GM18861 (cell line): ENCODE measurements at regions not wholly inside any gene's neighbourhood (a gene's known extent, or its start where the extent isn't known, plus 50 kb on each side); places are given as distances from the start of the nearest gene placed in this dataset.
"Not testable (repeated sequence)": the region's sequence is repeated elsewhere in the genome, so short reads cannot be mapped to it uniquely, and the experiment has no call there.

ENCODE experiments used
- ATAC-seq: cut with Tn5 transposase; IDR thresholded peaks from one replicate; pipeline ENCODE4 v1.9.1; 2021; ENCODE audit not compliant: unreplicated experiment

DNA sequence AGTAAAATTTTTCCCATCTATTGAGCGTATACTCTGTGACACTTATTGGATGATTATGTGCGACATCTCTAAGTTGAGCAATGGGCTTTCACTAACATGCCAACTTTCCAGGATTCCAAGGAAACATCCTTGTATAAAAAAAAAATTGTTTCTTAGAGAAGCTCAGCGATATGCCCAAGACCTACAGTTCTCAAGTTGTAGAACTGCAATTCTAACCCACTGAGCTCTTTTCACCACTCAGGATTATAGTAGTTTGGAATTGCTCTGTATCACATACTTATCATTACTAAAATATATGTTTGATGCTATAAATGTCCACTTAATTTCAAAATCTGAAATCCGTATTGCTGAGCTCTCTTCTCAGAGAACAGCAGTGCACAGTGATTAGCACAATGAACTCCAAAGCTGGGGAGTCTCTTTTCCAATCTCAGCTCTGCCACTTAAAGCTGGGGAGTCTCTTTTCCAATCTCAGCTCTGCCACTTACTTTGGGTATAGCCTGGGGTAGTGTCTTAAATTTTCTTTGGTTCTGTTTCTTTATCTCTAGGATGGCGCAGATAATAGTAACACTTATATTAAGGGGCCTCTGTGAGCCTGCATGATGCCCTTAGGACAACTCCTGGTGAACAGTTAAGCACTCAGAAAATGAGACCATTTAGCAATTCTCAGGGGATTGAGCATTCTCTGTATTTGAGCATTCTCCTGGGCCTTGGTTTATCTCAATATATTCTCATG, 1722.2 kb upstream of the AGA start:
- ATAC-seq = no peak

DNA sequence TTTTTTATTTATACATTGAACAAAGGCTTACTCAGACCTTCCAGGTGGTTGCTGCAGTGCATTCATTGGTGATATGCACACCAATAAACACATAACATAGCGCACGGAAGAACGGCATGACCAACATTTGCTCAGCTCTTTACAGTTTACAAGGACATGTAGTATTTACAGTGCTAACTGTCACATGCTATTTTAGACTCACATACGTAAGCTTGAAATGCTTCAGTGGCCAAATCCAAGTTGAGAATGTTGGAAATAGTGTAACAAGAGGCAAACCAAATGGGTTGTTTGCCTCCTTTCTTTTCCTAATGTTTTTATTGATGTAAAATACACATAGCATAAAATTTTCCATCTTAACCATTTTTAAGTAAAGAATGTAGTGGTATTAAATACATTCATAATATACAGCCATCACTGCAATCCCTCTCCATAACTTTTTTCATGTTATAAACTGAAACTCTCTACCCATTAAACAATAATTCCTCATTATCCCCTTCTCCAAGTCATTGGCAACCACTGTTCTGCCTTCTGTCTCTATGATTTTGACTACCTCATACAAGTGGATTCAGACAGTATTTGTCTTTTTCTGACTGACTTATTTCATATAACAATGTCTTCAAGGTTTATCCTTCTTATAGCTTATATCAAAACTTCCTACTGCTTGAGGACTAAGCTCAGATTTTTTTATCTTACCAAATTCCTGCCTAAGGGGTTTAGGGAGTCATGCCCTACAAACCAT, 1722.9 kb upstream of the AGA start:
- no peak for ATAC-seq

DNA sequence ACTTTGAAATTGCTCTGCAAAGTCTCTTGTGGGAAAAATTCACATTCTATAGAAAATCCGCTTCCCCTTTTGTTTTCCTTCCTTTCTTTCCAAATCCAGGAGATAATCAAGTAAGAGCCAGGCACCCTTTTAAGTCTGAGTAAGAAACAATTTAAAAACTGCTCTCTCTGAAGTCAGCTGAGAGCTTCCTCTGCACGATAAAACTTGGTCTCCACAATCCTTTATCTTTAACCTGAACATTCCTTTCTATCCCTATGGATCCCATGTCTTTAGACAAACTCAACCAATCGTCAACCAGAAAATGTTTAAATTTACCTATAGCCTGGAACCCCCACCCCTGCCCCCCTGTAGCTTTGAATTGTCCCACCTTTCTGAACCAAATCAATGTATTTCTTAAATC, 1723.6 kb upstream of the AGA start:
- ATAC-seq = no peak

DNA sequence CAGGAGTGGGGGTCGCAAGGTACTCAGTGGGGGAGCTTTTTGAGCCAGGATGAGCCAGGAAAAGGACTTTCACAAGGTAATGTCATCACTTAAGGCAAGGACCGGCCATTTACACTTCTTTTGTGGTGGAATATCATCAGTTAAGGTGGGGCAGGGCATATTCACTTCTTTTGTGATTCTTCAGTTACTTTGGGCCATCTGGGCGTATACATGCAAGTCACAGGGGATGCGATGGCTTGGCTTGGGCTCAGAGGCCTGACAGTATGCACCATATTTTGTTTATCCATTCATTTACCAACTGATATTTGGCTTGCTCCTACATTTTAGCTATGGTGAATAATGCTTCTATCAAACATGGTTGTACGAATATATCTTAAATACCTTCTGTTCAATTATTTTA, 1728.1 kb upstream of the AGA start:
- not testable (repeated sequence) for ATAC-seq

GRCh38 chr4:179182741-179183140, 1740.5 kb upstream of the AGA start:
- ATAC-seq = no peak

- no peak for ATAC-seq
Observed at GRCh38 chr4:179195887-179196286, 1753.7 kb upstream of the AGA start.

DNA sequence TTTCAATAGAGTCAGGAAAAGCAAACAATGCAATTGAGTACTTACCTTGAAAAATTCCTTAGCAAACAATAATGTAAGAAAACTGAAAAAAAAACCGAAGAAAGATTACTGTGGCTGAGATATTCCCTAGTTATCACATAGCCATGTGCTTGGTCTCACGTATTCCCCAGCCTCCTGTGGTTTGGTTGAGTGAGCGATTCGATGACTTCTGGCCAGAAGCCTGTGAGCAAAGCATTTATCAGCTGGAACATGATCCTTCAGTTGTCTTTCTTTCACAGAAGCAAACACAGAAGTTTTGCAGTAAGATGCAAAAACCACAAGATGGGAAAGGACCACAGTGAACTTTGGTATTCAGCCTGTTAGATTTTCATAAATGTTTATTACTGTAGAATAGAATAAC, 1754.3 kb upstream of the AGA start:
- no peak for ATAC-seq

DNA sequence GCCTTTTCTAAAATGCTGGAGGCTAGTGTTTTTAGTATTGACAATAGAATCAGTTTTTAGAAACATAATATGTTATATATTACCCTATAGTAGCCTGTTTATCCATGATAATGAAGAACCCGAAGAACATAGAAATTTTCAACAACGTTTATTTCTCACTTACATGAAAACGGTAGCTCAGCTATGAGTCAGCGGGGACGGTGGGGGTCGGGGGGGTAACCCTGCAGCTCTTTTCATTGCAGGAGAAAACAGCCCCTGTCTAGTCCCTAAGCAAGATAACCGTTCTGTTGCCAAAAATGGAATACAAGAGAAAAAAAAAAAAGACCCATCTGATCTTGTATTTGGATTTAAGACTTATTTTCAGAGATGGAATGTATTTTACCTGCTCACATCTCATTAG, 1758.4 kb upstream of the AGA start:
- ATAC-seq = no peak

DNA sequence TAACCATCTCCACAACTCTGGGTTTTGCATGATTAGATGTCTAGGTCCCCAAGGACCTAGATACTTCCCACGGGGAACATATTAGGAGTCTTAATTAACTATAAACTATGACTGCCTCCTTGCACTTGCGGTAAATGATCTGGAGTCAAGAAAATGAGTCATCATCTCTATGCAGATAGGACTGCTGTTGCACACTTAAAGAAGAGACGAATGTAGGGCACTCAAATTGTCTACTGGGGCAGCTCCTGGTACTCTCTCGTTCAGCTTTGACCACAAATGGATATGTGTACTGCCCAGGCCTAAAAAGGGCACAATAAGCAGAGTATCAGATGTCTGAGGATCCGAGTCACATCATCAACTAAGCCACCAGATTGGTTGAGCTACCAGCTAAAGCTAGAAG, 1783.4 kb upstream of the AGA start:
- no peak for ATAC-seq

DNA sequence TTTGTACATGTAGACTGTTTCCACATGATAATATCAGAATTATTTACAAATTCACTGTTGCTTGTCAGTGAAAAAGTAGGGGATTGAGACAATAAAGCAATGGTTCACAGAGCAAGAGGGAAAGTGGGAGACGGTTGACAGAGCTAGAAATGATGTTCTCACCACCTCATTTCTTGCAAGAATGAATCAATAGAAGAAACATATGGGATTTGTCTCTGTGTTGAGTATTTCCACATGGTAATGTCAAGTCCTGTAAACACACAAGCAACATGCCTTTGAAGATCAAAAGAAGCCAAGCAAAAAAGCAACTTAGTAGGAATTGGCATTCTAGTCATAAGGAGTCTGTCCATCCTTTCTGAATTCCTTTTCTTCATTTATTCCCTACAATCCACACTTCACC, 1806.6 kb upstream of the AGA start:
- ATAC-seq = no peak

DNA sequence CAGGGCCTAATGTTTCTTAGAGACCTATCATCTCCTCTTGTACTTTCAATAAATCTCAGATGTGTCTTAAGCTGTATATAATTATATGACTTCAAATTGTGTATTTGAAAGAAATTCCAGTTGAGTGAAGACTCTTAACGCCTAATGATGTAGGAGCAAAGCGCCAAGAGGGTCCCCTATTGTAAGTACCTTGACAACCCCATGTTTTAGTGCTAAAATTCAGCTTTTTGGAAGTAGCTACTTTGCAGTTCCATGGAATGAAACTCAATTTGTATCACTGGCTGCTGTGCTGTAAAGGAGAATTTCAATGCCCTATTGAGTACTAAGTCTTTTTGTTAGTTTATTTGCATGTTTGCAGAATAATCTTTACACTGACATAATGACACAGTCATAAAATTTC, 1826.6 kb upstream of the AGA start:
- ATAC-seq = no peak

DNA sequence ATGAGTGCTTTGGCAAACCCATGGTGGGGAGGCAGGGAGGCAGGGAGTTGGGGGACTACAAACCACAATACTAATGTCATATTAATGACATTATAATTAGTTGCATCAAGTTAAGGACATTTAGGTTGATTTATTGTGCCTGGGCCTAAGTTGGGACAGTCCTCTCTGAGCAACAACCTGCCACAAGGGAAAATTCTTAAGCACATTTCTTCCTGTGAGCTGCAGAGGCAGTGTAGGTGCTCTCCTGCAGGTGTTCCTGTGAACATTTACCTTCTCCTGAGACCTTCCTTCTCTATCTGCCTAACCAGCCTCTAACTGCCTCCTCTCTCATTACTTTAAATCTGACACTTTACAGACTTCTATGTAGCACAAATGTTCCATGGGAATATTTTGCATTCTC, 1830.0 kb upstream of the AGA start:
- ATAC-seq = no peak

DNA sequence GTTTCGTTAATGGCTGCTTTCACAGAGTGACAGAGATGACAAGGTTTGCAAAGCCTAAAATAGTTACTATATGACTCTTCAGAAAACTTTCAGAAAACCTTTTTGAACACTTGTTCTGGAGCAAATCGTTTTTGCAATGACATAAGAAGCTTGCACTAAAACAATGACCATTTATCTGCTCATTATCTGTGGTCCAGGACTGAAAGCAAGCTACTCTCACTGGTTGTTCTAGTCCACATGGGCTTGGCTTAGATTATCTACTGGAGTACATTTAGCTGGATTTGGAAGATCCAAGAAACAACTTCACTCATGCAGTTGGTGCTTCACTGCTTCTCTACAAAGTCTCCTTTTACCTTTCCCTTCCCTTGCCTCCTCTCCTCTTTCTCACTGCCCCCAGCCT, 1836.4 kb upstream of the AGA start:
- ATAC-seq = no peak

GRCh38 chr4:179285696-179286095, 1843.5 kb upstream of the AGA start:
- no peak for ATAC-seq

DNA sequence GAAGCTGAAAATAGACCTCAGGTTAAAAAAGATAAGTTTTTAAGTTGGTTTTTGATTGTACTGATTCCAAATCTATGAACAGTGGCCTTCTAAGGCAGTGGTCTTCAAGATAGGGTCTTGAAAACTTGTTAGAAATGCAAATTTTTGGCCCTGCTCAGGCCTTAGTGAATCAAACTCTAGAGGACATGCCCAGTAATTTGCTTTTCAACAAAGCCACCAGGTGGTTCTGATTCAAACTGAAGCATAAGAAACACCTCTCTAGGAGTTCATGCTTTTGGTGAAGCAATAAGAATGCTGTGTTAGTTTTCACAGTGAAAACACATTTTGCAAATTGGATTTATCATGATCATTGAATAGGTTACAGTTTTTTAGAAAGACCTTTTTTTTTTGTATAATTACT, 1849.4 kb upstream of the AGA start:
- no peak for ATAC-seq

GRCh38 chr4:179292468-179292867, 1850.2 kb upstream of the AGA start:
- ATAC-seq = no peak

GRCh38 chr4:179307297-179308136, 1865.3 kb upstream of the AGA start:
- ATAC-seq = peak; percentile 91

- no peak for ATAC-seq
Observed at GRCh38 chr4:179313823-179314222, 1871.6 kb upstream of the AGA start.

DNA sequence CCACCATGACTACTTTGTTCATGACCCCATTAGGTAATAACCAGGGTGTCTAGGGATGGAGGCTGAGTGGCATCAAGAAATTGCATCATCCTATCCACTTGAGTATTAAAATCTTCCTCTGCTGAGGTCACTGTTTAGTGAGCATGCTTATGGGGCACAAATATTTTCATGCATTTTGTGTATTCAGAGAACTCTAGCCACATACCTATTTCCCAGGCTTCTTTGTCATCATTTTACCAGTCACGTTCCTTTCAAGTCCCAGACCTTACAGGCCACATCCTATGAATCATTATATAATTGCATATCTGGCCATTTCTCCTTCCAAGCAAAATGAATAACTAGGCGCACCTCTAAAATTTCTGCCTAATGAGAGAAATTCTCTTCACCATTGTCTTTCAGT, 1882.9 kb upstream of the AGA start:
- no peak for ATAC-seq

- ATAC-seq = no peak
Observed at GRCh38 chr4:179328627-179329026, 1886.4 kb upstream of the AGA start.

DNA sequence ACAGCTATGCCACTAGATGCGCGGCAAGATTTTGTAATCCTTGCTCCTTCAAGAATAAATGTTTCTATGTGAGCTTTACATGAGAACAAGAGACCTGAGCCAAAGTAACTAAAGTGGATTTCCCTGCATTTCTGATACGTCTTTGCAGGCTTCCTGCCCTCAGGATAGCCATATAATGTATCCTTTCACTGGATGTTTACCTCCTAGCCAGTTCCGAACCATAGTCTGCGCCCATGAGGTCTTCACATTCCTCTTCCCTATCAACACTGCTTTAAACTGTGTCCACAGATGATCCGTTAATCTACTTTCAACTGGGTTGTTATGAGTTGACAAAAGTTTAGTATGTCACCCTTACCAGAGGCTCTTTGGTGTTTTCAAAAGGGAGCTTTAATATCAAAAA, 1889.1 kb upstream of the AGA start:
- ATAC-seq = no peak

GRCh38 chr4:179344861-179345260, 1902.6 kb upstream of the AGA start:
- ATAC-seq = no peak
